CD4-positive, alpha-beta T cell (primary cell): ENCODE measurements at regions not wholly inside any gene's neighbourhood (a gene's known extent, or its start where the extent isn't known, plus 50 kb on each side); places are given as distances from the start of the nearest gene placed in this dataset.

Experiments used
- ATAC-seq: fragments of 200-7000 bp; cut with Tn5 transposase; one replicate; pipeline ENCODE4 v1.10.0; 2022; ENCODE audit warnings: mild to moderate bottlenecking; ENCODE audit not compliant: poor library complexity
- CTCF ChIA-PET: fragments of 350-600 bp; sonication (Branson Sonifier 250); formaldehyde crosslinking; loops from one replicate; lab custom pipeline; 2021; ENCODE audit warnings: antibody characterized with exemption, inconsistent platforms; lab: Charles Lee
- POLR2A ChIA-PET: fragments of 350-600 bp; sonication (Branson Sonifier 250); formaldehyde crosslinking; loops from one replicate; lab custom pipeline; 2021; ENCODE audit warnings: antibody characterized with exemption, inconsistent platforms; lab: Charles Lee
- DNase-seq, 14 experiments: peaks; one replicate each; pipeline ENCODE4 v3.0.0-alpha.2; 2013 to 2020; ENCODE audit warnings: mixed read lengths in 2 of 14
- H3K27ac ChIP-seq, 2 donors: one replicate each; pipeline versions ENCODE4 v1.5.1 to v1.7.0; 2013; ENCODE audit warnings: low read length in 2 of 2, low read depth in 1 of 2, mild to moderate bottlenecking in 1 of 2
- H3K27me3 ChIP-seq, 2 experiments: 1 replicate in 1 of 2; 2 replicates in 1 of 2; pipeline versions ENCODE4 v1.6.1 to v1.7.0; 2013; ENCODE audit warnings: low read length in 2 of 2, control low read depth in 1 of 2, mild to moderate bottlenecking in 1 of 2, moderate library complexity in 1 of 2; ENCODE audit not compliant: insufficient read depth in 2 of 2, control insufficient read depth in 1 of 2
- H3K36me3 ChIP-seq: one replicate; pipeline ENCODE4 v1.6.1; 2013; ENCODE audit warnings: low read length, control low read depth; ENCODE audit not compliant: insufficient read depth
- H3K4me1 ChIP-seq: one replicate; pipeline ENCODE4 v1.6.1; 2013; ENCODE audit warnings: low read length, control low read depth; ENCODE audit not compliant: insufficient read depth
- H3K4me3 ChIP-seq: one replicate; pipeline ENCODE4 v1.5.1; 2013; ENCODE audit warnings: mild to moderate bottlenecking, low read length, moderate library complexity
- H3K9me3 ChIP-seq, 2 experiments: 1 replicate in 1 of 2; 2 replicates in 1 of 2; pipeline versions ENCODE4 v1.6.1 to v1.7.0; 2013; ENCODE audit warnings: low read length in 2 of 2, mild to moderate bottlenecking in 2 of 2, control low read depth in 1 of 2, moderate library complexity in 1 of 2; ENCODE audit not compliant: control insufficient read depth in 1 of 2, insufficient read depth in 1 of 2
- H3K27ac Mint-ChIP-seq: one replicate; pipeline ENCODE4 v1.8.0; 2020; ENCODE audit warnings: mixed read lengths
- H3K27me3 Mint-ChIP-seq: one replicate; pipeline ENCODE4 v1.8.0; 2021; ENCODE audit warnings: mixed read lengths
- H3K36me3 Mint-ChIP-seq: one replicate; pipeline ENCODE4 v1.8.0; 2021; ENCODE audit warnings: low read depth, mixed read lengths
- H3K4me1 Mint-ChIP-seq: one replicate; pipeline ENCODE4 v1.8.0; 2021; ENCODE audit warnings: low read depth, mixed read lengths
- H3K4me3 Mint-ChIP-seq: one replicate; pipeline ENCODE4 v1.8.0; 2020; ENCODE audit warnings: mild to moderate bottlenecking, mixed read lengths
- H3K9me3 Mint-ChIP-seq: one replicate; pipeline ENCODE4 v1.8.0; 2020; ENCODE audit warnings: mixed read lengths
- CTCF ChIP-seq: fragments of 200-600 bp; IDR thresholded peaks from one replicate; pipeline ENCODE4 v1.8.0; 2022; ENCODE audit warnings: antibody characterized with exemption, mild to moderate bottlenecking
- intact Hi-C, 2 experiments: fragments of 100-400 bp; cut with DNase I in 1 of 2; cut with micrococcal nuclease in 1 of 2; formaldehyde crosslinking; loops; one replicate each; pipeline versions ENCODE4 v1.15.1 to v1.9.0; 2023 to 2025; cut with DNase I, micrococcal nuclease

- Mint-ChIP-seq H3K27me3 (no peaks in the 10 kb centered on the region), H3K9me3 (no peaks in the 10 kb centered on the region), H3K27ac (no peak overlapping the region), H3K4me3 (no peak overlapping the region), H3K4me1 (no peaks in the 10 kb centered on the region), H3K36me3 (no peaks in the 10 kb centered on the region)
- Histone ChIP-seq H3K27me3 (no peaks in the 10 kb centered on the region), H3K27ac (no peak overlapping the region), H3K4me1 (no peaks in the 10 kb centered on the region), H3K36me3 (no peaks in the 10 kb centered on the region), H3K9me3 (no peaks in the 10 kb centered on the region), H3K4me3 (no peak overlapping the region)
- no peak for DNase-seq
- ChIA-PET CTCF (interaction anchor here (0.6 kb wide), 1 partner anchor 1734 kb away, joined by 3 read pairs; no protein-coding TSS in a partner anchor), POLR2A (no interaction called here)
- no peak for ATAC-seq
- TF ChIP-seq CTCF: no peak
- intact Hi-C loops: no loop called here
These were observed 314.4 kb upstream of the RUNX1 start for GRCh38 chr21:35363458-35363857.

- intact Hi-C loops: no loop called here
- no peaks in the 10 kb centered on the region for H3K4me1 Mint-ChIP-seq
- Histone ChIP-seq H3K4me1 (no peaks in the 10 kb centered on the region), H3K4me3 (no peak overlapping the region), H3K9me3 (no peaks in the 10 kb centered on the region), H3K27ac (no peak overlapping the region), H3K27me3 (no peaks in the 10 kb centered on the region), H3K36me3 (no peaks in the 10 kb centered on the region)
- CTCF ChIA-PET: no interaction called here
- no peak for ATAC-seq
- no peak for TF ChIP-seq CTCF
- no peaks in the 10 kb centered on the region for H3K27me3 Mint-ChIP-seq
- DNase-seq: no peak
- no peaks in the 10 kb centered on the region for H3K36me3 Mint-ChIP-seq
- H3K9me3 Mint-ChIP-seq: no peaks in the 10 kb centered on the region
- no peak overlapping the region for H3K4me3 Mint-ChIP-seq
- POLR2A ChIA-PET: interaction anchor here (0.6 kb wide), 1 partner anchor 766 kb away, joined by 3 read pairs; no protein-coding TSS in a partner anchor
- H3K27ac Mint-ChIP-seq: no peak overlapping the region
These were observed 312.9 kb upstream of the RUNX1 start for GRCh38 chr21:35361988-35362387.

GRCh38 chr21:35360870-35361570, 311.9 kb upstream of the RUNX1 start:
- intact Hi-C loops: no loop called here
- no peak overlapping the region for H3K27ac ChIP-seq
- Mint-ChIP-seq H3K4me3 (no peak overlapping the region), H3K27me3 (no peaks in the 10 kb centered on the region), H3K36me3 (no peaks in the 10 kb centered on the region), H3K9me3 (no peaks in the 10 kb centered on the region), H3K27ac (no peak overlapping the region), H3K4me1 (no peaks in the 10 kb centered on the region)
- no peaks in the 10 kb centered on the region for H3K9me3 ChIP-seq
- ATAC-seq (no peak), DNase-seq (no peak)
- CTCF ChIA-PET: no interaction called here
- no peaks in the 10 kb centered on the region for H3K36me3 ChIP-seq
- no peaks in the 10 kb centered on the region for H3K4me1 ChIP-seq
- POLR2A ChIA-PET: no interaction called here
- H3K27me3 ChIP-seq: no peaks in the 10 kb centered on the region
- H3K4me3 ChIP-seq: no peak overlapping the region
- no peak for TF ChIP-seq CTCF
